ENCODE measurements at regions not wholly inside any gene's neighbourhood (a gene's known extent, or its start where the extent isn't known, plus 50 kb on each side); places are given as distances from the start of the nearest gene placed in this dataset.

- intact Hi-C loops (cut with micrococcal nuclease): no loop called here
- Histone ChIP-seq H4K20me1 (ENCODE audit: insufficient read depth) (no peaks in the 10 kb centered on the region), H3K79me2 (ENCODE audit: insufficient read depth, low read length) (no peaks in the 10 kb centered on the region), H2AFZ (ENCODE audit: low read depth, low read length, poor library complexity, severe bottlenecking) (no peak overlapping the region), H3K9me2 (ENCODE audit: insufficient read depth) (no peaks in the 10 kb centered on the region), H3K9ac (ENCODE audit: low read length) (no peak overlapping the region), H3K4me2 (ENCODE audit: low read length) (no peak overlapping the region), H3K4me3 (replicated peaks in 1 of 2; ENCODE audit: low read depth in 1 of 2, low read length in 2 of 2) (no peak overlapping the region), H3K27me3 (ENCODE audit: insufficient read depth, low read length) (no peaks in the 10 kb centered on the region), H3K36me3 (ENCODE audit: control insufficient read depth in 1 of 2, insufficient read depth in 2 of 2, low read length in 2 of 2) (no peaks in the 10 kb centered on the region), H3K27ac (ENCODE audit: low read depth, low read length) (no peak overlapping the region), H3K4me1 (ENCODE audit: control insufficient read depth in 1 of 2, insufficient read depth in 2 of 2, low read length in 2 of 2) (no peaks in the 10 kb centered on the region), H3K9me3 (ENCODE audit: control insufficient read depth in 1 of 2, insufficient read depth in 1 of 2, low read depth in 1 of 2, low read length in 2 of 2) (no peaks in the 10 kb centered on the region)
- BruUV-seq (replicated peaks): no TSS peak
- ChIA-PET CTCF (no interaction called here), POLR2A (no interaction called here), RAD21 (ENCODE audit: low non-redundant PET in 1 of 2, low total read pairs in 2 of 2, uncharacterized antibody in 2 of 2, unreplicated experiment in 2 of 2) (no interaction called here)
- TF ChIP-seq ZBTB33 (IDR thresholded peaks at IDR 0.05; ENCODE audit: extremely low read depth, insufficient replicate concordance, low read length): no peak
- TF ChIP-seq, protein P1, sequence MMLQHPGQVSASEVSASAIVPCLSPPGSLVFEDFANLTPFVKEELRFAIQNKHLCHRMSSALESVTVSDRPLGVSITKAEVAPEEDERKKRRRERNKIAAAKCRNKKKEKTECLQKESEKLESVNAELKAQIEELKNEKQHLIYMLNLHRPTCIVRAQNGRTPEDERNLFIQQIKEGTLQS (IDR thresholded peaks at IDR 0.05): no peak
- TF ChIP-seq EZH2phosphoT487 (IDR thresholded peaks at IDR 0.05; ENCODE audit: borderline replicate concordance): no peak
- no peak for TF ChIP-seq CBX3 (IDR thresholded peaks at IDR 0.05; ENCODE audit: low read depth)
- TF ChIP-seq ZNF274 (IDR thresholded peaks at IDR 0.05; ENCODE audit: low read depth, low read length): no peak
- TF ChIP-seq, protein P2, sequence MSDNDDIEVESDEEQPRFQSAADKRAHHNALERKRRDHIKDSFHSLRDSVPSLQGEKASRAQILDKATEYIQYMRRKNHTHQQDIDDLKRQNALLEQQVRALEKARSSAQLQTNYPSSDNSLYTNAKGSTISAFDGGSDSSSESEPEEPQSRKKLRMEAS (IDR thresholded peaks at IDR 0.05): no peak
- no peak for TF ChIP-seq SP1 (IDR thresholded peaks at IDR 0.05; ENCODE audit: low read depth)
- TF ChIP-seq POLR2AphosphoS5 (IDR thresholded peaks at IDR 0.05; ENCODE audit: low read depth, low read length): no peak
- TF ChIP-seq, protein P3, sequence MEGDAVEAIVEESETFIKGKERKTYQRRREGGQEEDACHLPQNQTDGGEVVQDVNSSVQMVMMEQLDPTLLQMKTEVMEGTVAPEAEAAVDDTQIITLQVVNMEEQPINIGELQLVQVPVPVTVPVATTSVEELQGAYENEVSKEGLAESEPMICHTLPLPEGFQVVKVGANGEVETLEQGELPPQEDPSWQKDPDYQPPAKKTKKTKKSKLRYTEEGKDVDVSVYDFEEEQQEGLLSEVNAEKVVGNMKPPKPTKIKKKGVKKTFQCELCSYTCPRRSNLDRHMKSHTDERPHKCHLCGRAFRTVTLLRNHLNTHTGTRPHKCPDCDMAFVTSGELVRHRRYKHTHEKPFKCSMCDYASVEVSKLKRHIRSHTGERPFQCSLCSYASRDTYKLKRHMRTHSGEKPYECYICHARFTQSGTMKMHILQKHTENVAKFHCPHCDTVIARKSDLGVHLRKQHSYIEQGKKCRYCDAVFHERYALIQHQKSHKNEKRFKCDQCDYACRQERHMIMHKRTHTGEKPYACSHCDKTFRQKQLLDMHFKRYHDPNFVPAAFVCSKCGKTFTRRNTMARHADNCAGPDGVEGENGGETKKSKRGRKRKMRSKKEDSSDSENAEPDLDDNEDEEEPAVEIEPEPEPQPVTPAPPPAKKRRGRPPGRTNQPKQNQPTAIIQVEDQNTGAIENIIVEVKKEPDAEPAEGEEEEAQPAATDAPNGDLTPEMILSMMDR (IDR thresholded peaks at IDR 0.05 in 2 of 3, conservative IDR thresholded peaks at IDR 0.05 in 1 of 3; ENCODE audit: borderline replicate concordance in 1 of 3, insufficient read depth in 1 of 3, low read depth in 2 of 3, low read length in 2 of 3): no peak
- TF ChIP-seq EZH2 (IDR thresholded peaks at IDR 0.05): no peak
- no peak for TF ChIP-seq FOSL1 (IDR thresholded peaks at IDR 0.05; ENCODE audit: low read depth)
- TF ChIP-seq RAD21 (IDR thresholded peaks at IDR 0.05; ENCODE audit: low read depth): no peak
- no peak for TF ChIP-seq CEBPB (IDR thresholded peaks at IDR 0.05; ENCODE audit: low read depth)
- no peak for DNase-seq (ENCODE audit: low read depth, low spot score)
- no peak for ATAC-seq
Measured at GRCh38 chr13:84025824-84026223, 143.6 kb upstream of the SLITRK1 start.

Measured in HCT116 (cell line).